Uterus (tissue), 2 donors: ENCODE measurements at regions not wholly inside any gene's neighbourhood (a gene's known extent, or its start where the extent isn't known, plus 50 kb on each side); places are given as distances from the start of the nearest gene placed in this dataset.

Experiments
- POLR2A ChIP-seq, 2 donors: fragments of 450-650 bp; IDR thresholded peaks; one replicate each; pipeline ENCODE4 v1.6.1; 2016; ENCODE audit warnings: antibody characterized with exemption in 2 of 2, mild to moderate bottlenecking in 1 of 2, moderate library complexity in 1 of 2
- TF ChIP-seq, protein P1 (sequence below), 4 experiments: fragments of 200-600 bp in 2 of 4; fragments of 450-650 bp in 2 of 4; sonication (generic) in 2 of 4; IDR thresholded peaks; one replicate each; pipeline ENCODE4 v1.5.1; 2016 to 2019; ENCODE audit warnings: antibody characterized with exemption in 4 of 4, mild to moderate bottlenecking in 2 of 4, moderate library complexity in 1 of 4

DNA sequence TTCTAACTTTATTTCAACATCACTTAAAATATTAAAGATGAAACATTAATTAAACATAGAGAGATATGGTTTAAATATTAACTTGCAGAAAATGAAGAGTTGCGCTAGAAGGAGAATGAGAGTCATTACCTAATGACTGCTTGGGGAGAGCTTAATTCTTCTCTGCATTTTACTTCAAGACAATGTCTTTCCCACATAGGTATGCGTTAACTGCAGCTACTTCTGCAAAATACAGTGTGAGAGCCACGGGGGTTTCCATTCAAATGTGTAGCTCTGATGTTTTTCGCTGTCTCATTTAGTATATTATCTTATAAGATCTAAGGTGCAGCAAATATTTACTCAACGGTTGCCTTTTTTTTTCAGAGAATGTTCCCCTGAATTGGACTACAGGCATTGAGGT, 126.7 kb downstream of the TMX3 start:
- TF ChIP-seq, protein P1, sequence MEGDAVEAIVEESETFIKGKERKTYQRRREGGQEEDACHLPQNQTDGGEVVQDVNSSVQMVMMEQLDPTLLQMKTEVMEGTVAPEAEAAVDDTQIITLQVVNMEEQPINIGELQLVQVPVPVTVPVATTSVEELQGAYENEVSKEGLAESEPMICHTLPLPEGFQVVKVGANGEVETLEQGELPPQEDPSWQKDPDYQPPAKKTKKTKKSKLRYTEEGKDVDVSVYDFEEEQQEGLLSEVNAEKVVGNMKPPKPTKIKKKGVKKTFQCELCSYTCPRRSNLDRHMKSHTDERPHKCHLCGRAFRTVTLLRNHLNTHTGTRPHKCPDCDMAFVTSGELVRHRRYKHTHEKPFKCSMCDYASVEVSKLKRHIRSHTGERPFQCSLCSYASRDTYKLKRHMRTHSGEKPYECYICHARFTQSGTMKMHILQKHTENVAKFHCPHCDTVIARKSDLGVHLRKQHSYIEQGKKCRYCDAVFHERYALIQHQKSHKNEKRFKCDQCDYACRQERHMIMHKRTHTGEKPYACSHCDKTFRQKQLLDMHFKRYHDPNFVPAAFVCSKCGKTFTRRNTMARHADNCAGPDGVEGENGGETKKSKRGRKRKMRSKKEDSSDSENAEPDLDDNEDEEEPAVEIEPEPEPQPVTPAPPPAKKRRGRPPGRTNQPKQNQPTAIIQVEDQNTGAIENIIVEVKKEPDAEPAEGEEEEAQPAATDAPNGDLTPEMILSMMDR (IDR thresholded peaks at IDR 0.05): no peak
- no peak for TF ChIP-seq POLR2A (IDR thresholded peaks at IDR 0.05)
